AG09309 (cell line): ENCODE measurements at regions not wholly inside any gene's neighbourhood (a gene's known extent, or its start where the extent isn't known, plus 50 kb on each side); places are given as distances from the start of the nearest gene placed in this dataset.
"Not testable (repeated sequence)": the region's sequence is repeated elsewhere in the genome, so short reads cannot be mapped to it uniquely, and the experiment has no call there.

ENCODE experiments used
- DNase-seq: peaks from one replicate; pipeline ENCODE4 v3.0.0-alpha.2; 2010; ENCODE audit warnings: low read depth
- H3K4me3 ChIP-seq: 2 replicates; pipeline ENCODE4 v1.5.1; 2011; ENCODE audit warnings: mild to moderate bottlenecking, low read depth, low read length, moderate library complexity; ENCODE audit not compliant: control insufficient read depth
- CTCF ChIP-seq: IDR thresholded peaks from 2 replicates; pipeline ENCODE4 v1.5.1; 2011; ENCODE audit warnings: mild to moderate bottlenecking, low read depth, low read length, inconsistent platforms; ENCODE audit not compliant: insufficient read depth, control insufficient read depth; ENCODE audit errors: missing control alignments

GRCh38 chrX:113260474-113260873, 419.8 kb upstream of the AMOT start:
- DNase-seq, result no peak
- TF ChIP-seq CTCF, result peak; percentile 2
- no peak overlapping the region for H3K4me3 ChIP-seq

- TF ChIP-seq CTCF, result no peak
- DNase-seq, result no peak
- no peak overlapping the region for H3K4me3 ChIP-seq
Observed at GRCh38 chrX:113222305-113222704, 381.7 kb upstream of the AMOT start.

DNA sequence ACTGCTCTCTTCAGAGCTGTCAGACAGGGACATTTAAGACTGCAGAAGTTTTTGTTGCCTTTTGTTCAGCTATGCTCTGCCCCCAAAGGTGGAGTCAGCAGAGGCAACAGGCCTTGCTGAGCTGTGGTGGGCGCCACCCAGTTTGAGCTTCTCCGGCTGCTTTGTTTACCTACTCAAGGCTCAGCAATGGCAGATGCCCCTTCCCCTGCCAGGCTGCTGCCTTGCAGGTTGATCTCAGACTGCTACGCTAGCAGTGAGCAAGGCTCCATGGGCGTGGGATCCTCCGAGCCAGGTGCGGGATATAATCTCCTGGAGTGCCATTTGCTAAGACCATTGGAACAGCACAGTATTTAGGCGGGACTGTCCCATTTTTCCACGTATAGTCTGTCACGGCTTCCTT, 371.4 kb upstream of the AMOT start:
- TF ChIP-seq CTCF, result no peak
- DNase-seq, result no peak
- no peak overlapping the region for H3K4me3 ChIP-seq

DNA sequence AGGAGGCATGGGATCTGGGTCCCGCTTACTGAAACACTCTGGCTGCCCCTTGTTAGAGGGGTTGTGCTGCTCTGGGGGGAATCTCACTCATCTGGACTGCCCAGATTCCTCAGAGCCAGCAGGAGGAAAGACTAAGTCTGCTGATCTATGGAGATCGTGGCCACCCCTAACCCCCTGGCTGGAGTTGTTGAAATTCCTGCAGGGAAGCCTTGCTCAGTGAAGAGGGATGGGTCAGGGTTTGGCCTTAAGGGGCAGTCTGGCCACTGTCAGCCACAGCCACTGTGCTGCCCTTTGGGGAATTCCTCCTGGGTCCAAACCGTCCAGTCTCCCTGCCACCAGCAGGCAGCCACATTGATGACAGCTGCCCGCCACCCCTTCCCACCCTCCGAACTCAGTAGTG, 362.0 kb upstream of the AMOT start:
- no peak for TF ChIP-seq CTCF
- DNase-seq, result no peak
- no peak overlapping the region for H3K4me3 ChIP-seq

GRCh38 chrX:113195949-113196348, 355.3 kb upstream of the AMOT start:
- no peak for DNase-seq
- H3K4me3 ChIP-seq, result no peak overlapping the region
- TF ChIP-seq CTCF, result no peak

DNA sequence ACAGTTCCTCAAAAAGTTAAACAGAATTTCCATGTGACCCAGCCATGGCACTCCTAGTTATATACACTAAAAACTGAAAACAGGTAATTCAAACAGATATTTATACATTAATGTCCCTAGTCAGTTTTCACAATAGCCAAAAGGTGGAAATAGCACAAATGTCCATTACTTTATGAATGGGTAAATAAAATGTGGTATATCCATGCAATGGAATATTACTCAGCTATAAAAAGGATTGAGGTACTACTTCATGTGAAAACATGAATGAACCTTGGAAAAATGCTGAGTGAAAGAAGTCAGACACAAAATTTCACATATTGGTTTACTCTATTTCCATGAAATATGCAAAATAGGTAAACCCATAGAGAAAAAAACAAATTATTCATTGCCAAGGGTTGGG, 351.8 kb upstream of the AMOT start:
- TF ChIP-seq CTCF, result no peak
- no peak for DNase-seq

DNA sequence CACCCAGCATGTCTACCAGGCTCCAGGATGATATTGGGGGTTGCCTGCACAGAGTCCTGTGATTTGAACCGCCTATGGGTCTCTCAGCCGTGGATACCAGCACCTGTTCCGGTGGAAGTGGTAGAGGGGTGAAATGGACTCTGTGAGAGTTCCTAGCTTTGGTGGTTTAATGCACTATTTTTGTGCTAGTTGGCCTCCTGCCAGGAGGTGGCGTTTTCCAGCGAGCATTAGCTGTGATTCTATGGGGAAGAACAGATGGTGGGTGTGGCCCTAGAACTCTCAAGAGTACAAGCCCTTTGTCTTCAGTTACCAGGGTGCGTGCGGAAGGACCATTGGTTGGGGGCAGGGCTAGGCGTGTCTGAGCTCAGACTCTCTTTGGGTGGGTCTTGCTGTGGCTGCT, 316.9 kb upstream of the AMOT start:
- DNase-seq, result no peak
- no peak for TF ChIP-seq CTCF
- no peak overlapping the region for H3K4me3 ChIP-seq

More for the DNA sequence above, 351.8 kb upstream of the AMOT start:
- no peak overlapping the region for H3K4me3 ChIP-seq

GRCh38 chrX:113154315-113154714, 313.7 kb upstream of the AMOT start:
- not testable (repeated sequence) for DNase-seq, H3K4me3 ChIP-seq
